ENCODE measurements at regions not wholly inside any gene's neighbourhood (a gene's known extent, or its start where the extent isn't known, plus 50 kb on each side); places are given as distances from the start of the nearest gene placed in this dataset.
"Not testable (repeated sequence)": the region's sequence is repeated elsewhere in the genome, so short reads cannot be mapped to it uniquely, and the experiment has no call there.

DNA sequence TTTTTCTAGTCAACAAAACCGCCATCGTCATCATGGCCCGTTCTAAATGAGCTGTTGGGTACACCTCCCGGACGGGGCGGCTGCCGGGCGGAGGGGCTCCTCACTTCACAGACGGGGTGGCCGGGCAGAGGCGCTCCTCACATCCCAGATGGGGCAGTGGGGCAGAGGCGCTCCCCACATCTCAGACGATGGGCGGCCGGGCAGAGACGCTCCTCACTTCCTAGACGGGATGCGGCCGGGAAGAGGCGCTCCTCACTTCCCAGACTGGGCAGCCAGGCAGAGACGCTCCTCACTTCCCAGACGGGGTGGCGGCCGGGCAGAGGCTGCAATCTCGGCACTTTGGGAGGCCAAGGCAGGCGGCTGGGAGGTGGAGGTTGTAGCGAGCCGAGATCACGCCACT, 250.7 kb upstream of the CNTN5 start:
- not testable (repeated sequence) for H3K9me3 Mint-ChIP-seq; H3K36me3 Mint-ChIP-seq; ATAC-seq (replicated peaks); DNase-seq; H3K27me3 Mint-ChIP-seq; H3K4me1 Mint-ChIP-seq; H3K4me3 Mint-ChIP-seq; H3K27ac Mint-ChIP-seq

DNA sequence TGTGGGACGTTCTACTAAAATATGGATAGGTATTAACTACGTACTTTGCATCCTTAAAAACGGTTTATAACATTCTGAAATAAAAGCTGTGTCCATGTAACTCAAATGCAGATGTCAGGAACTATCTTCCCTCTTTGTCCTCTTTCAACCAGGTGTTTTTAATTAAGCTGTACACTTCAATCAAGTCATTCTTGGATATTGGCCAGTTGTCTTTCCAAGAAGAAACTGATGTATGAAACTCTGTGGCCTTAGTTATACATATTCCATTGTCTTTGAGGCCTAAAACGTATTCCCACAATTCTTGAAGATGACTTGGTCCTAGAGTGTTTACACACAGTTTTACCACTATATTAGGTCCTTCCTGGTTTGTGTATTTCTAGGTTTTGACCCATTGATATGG, 249.0 kb upstream of the CNTN5 start:
- Mint-ChIP-seq H3K36me3 (no peaks in the 10 kb centered on the region), H3K4me1 (no peaks in the 10 kb centered on the region), H3K4me3 (no peak overlapping the region)

DNA sequence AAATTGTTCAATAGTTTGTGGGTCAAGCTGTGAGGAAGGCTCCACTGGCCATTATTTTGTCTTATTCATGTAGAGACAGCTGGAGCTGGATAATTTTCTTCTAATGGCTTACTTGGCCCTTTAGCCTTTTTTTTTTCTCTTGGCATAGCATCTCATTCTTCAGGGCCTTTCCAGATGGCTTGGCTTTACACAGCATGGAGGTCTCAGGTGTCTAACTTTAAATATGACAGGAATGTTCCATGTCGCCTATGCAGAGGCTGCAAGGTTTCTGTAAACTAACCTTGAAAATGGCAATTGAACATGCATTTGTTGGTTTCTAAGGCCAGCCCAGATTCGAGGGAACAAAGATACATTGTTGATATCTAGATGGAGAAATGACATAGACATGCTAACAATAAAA, 247.9 kb upstream of the CNTN5 start:
- no peaks in the 10 kb centered on the region for H3K36me3 Mint-ChIP-seq
- no peaks in the 10 kb centered on the region for H3K27me3 Mint-ChIP-seq
- ATAC-seq (replicated peaks) (no peak), DNase-seq (no peak)
- H3K4me1 Mint-ChIP-seq, result no peaks in the 10 kb centered on the region
- H3K9me3 Mint-ChIP-seq, result peaks cover 4 to 6% of the 10 kb centered on the region in 2 donors
- H3K4me3 Mint-ChIP-seq, result no peak overlapping the region
- H3K27ac Mint-ChIP-seq, result no peak overlapping the region

More for the DNA sequence above, 249.0 kb upstream of the CNTN5 start:
- Mint-ChIP-seq H3K9me3 (peaks cover 4 to 6% of the 10 kb centered on the region in 2 donors), H3K27ac (no peak overlapping the region), H3K27me3 (no peaks in the 10 kb centered on the region)
- no peak for ATAC-seq (replicated peaks)
- no peak for DNase-seq

DNA sequence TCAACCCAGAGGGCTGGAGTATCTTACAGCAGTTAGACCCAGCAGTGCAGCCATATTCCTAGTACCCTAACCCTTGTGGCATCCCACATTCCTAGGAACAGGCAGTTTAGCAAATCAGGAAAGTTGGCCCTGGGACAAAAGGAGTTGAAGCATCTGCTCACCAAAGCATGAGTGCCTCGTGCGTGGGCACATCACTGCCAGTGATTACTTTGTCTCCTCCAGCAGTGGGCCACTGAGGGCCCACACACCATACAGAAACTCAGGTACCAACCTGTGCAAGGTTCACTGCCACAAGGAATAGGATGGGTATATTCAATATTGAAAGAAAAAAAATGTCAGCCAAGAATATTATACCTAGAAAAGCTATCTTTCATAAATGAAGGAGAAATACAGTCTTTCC, 227.5 kb upstream of the CNTN5 start:
- Mint-ChIP-seq H3K4me3 (no peak overlapping the region), H3K27ac (no peak overlapping the region), H3K9me3 (peaks cover 7 to 10% of the 10 kb centered on the region in 2 donors), H3K36me3 (no peaks in the 10 kb centered on the region), H3K27me3 (no peaks in the 10 kb centered on the region), H3K4me1 (no peaks in the 10 kb centered on the region)
- ATAC-seq (replicated peaks) (no peak), DNase-seq (no peak)

DNA sequence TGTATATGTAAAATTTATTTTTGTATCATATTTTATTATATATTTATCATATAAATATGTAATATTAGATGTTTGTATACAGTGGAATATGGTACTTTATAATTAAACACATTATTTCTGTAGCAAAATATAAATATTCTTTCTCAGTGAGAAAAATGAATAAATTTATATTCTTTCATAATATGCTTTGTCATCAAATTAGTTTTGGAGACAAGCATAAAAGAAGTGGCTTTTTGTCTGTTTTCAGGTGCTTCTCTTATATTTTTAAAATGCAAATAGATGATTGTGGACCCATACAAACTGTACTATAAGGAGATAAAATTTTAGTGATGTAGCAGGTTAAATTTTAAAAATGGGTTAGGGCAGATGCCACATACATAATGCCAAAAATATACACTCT, 222.4 kb upstream of the CNTN5 start:
- H3K4me1 Mint-ChIP-seq, result no peaks in the 10 kb centered on the region
- H3K36me3 Mint-ChIP-seq, result no peaks in the 10 kb centered on the region
- H3K27ac Mint-ChIP-seq, result no peak overlapping the region

DNA sequence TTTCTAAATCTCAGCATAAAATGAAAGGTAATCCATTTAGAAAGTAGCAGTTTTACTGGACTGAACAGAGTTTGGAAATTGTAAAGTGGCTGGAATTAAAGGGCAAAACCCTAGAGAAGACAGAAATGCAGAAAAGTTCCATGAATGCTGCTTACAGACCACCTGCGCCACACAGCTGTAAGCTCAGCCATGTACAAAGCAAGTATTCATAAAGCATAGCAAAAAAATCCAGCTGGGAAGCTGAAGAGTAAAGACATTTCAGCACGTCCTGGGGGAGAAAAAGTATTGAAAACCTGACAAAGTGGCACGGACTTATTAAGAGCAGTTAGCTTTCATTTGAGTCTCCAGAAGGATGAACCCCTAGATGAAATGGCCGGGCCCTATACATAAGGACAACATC, 220.1 kb upstream of the CNTN5 start:
- Mint-ChIP-seq H3K27me3 (no peaks in the 10 kb centered on the region), H3K4me3 (no peak overlapping the region), H3K4me1 (no peaks in the 10 kb centered on the region), H3K9me3 (peaks cover 0 to 5% of the 10 kb centered on the region in 2 donors), H3K27ac (no peak overlapping the region), H3K36me3 (no peaks in the 10 kb centered on the region)
- no peak for ATAC-seq (replicated peaks)
- no peak for DNase-seq

More for the DNA sequence above, 222.4 kb upstream of the CNTN5 start:
- no peak overlapping the region for H3K4me3 Mint-ChIP-seq
- peaks cover under 1 to 6% of the 10 kb centered on the region in 2 donors for H3K9me3 Mint-ChIP-seq
- no peak for DNase-seq
- no peak for ATAC-seq (replicated peaks)
- H3K27me3 Mint-ChIP-seq, result no peaks in the 10 kb centered on the region

DNA sequence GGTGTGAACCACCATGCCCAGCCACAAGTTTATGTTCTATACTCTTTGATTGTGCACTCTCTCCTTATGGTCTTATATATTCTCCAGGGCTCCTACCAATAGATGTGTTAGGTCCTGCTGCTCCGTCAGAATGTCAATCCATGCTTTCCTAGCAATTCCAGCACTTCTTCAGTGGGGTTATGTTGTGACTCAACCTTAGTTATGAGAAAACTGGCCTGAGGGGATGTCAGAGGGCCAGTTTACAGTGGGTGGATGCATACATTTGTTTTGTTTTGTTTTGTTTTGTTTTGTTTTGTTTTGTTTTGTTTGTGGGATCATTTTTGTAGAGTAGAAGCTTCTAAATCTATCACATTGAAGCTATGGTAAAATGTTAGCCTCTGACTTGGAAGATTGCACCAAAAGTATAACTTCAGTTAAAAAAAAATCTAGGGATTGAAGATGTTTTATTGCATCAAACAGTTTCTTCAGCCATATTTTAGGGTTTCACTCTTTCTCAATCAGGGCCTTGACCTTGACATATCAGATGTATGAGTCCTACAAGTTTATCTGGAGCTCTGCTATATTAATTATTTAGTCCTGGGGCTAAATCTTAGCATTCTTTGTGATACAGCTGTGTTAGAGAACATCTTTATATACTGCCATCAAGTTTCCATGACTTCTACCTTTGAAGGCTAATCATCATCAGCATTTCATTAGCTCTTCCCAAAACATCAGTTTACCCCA, 191.6 kb upstream of the CNTN5 start:
- no peak for ATAC-seq (replicated peaks)
- Mint-ChIP-seq H3K9me3 (peaks cover 0 to 3% of the 10 kb centered on the region in 2 donors), H3K4me1 (no peaks in the 10 kb centered on the region), H3K4me3 (no peak overlapping the region), H3K27ac (no peak overlapping the region), H3K36me3 (no peaks in the 10 kb centered on the region), H3K27me3 (no peaks in the 10 kb centered on the region)
- no peak for DNase-seq

DNA sequence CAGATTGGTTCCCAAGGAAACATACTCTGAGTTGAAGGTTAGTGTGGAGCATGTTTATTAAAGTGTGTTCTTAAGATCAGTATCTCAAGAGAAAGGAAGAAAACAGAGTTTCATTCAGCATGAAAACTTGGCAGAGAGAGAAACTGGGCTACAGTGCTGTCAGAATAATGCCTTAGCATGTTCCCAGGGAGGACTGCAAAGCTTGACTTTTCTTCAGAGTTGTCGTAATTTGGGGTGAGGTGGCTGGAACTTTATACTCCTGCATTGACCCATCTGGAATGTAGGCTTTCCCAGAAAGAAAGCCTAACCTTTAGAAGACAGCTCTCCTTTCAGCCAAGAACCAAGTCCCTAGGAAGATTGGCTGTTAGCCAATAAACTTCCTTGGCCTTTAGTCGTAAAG, 190.8 kb upstream of the CNTN5 start:
- no peaks in the 10 kb centered on the region for H3K4me1 Mint-ChIP-seq
- H3K4me3 Mint-ChIP-seq, result no peak overlapping the region
- peaks cover 3% of the 10 kb centered on the region in 2 donors for H3K9me3 Mint-ChIP-seq
- H3K36me3 Mint-ChIP-seq, result no peaks in the 10 kb centered on the region
- ATAC-seq (replicated peaks), result no peak
- no peaks in the 10 kb centered on the region for H3K27me3 Mint-ChIP-seq
- H3K27ac Mint-ChIP-seq, result no peak overlapping the region
- no peak for DNase-seq

DNA sequence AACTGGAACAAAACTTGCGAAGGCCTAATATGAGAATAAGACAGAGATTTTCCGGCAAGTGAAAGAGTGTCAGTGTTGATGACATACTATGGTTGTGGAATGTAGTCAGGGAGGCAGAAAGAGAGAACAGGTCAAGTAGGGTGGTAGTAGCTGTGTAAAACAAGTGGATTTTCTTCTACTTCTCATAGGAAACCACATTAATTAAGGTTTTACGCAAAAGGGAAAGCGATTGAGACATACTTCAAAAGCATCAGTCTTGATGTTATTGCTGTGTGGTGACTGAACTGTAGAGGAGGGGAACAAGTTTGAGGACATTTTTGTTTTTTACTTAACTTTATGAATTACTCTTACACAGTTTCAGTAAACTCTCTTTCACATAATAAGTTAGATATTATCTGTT, 186.0 kb upstream of the CNTN5 start:
- H3K27ac Mint-ChIP-seq, result no peak overlapping the region
- ATAC-seq (replicated peaks), result no peak
- no peaks in the 10 kb centered on the region for H3K27me3 Mint-ChIP-seq
- H3K4me1 Mint-ChIP-seq, result no peaks in the 10 kb centered on the region
- H3K36me3 Mint-ChIP-seq, result no peaks in the 10 kb centered on the region
- no peak for DNase-seq
- no peak overlapping the region for H3K4me3 Mint-ChIP-seq
- peaks cover 1 to 6% of the 10 kb centered on the region in 2 donors for H3K9me3 Mint-ChIP-seq

DNA sequence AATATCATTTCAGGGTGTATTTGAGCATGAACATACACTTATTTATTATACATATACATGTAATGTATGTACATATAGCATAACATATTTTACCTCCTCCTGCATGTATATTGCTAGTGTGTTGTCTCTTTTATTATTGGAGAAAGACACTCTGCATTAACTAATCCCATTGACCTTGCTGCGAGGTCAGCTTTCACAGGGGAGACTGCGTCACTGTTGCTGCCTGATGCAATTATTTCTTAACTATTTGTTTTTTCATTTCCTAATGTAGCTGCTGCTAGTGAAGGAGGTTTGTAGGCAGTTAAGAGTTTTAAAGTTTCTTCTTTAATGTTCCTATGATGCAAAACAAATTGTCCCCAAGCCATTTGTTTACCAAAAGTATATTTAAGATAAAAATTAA, 185.4 kb upstream of the CNTN5 start:
- DNase-seq (no peak), ATAC-seq (replicated peaks) (no peak)
- Mint-ChIP-seq H3K4me1 (no peaks in the 10 kb centered on the region), H3K27me3 (no peaks in the 10 kb centered on the region), H3K9me3 (peaks cover 1 to 6% of the 10 kb centered on the region in 2 donors), H3K36me3 (no peaks in the 10 kb centered on the region), H3K27ac (no peak overlapping the region), H3K4me3 (no peak overlapping the region)

DNA sequence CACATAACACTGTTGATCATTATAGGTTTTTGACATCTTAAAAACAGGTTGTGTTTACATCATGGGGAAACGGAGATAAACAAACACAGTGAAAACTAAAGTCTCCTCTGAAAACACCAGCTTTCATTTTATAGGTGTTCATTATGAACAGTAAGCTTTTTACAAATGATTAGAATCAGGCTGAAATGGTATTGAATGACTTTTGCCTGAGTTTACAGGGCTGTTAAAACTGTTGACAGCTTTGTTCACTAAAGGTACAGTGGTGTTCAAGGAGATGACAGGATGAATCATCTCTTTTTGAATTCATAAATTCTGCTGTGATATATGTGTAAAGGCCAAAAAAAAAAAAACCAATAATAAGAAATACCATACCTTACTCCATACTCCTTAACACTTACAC, 184.6 kb upstream of the CNTN5 start:
- no peaks in the 10 kb centered on the region for H3K4me1 Mint-ChIP-seq
- DNase-seq (no peak), ATAC-seq (replicated peaks) (no peak)
- peaks cover 1 to 6% of the 10 kb centered on the region in 2 donors for H3K9me3 Mint-ChIP-seq
- H3K36me3 Mint-ChIP-seq, result no peaks in the 10 kb centered on the region
- no peak overlapping the region for H3K4me3 Mint-ChIP-seq
- no peaks in the 10 kb centered on the region for H3K27me3 Mint-ChIP-seq
- no peak overlapping the region for H3K27ac Mint-ChIP-seq

DNA sequence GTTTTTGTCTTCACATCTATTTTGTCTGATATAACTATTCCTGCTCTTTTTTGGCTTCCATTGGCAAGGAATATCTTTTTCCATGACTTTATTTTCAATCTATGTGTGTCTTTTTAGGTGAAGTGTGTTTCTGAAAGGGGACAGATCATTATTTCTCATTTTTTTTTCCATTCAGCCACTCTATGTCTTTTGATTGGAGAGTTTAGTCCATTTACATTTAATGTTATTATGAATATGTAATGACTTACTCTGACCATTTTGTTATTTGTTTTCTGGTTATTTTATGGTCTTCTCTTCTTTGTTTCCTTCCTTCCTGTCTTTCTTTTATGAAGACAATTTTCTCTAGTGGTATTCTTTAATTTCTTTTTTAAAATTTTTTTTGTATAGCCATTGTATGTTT, 178.6 kb upstream of the CNTN5 start:
- peaks cover 3 to 8% of the 10 kb centered on the region in 2 donors for H3K9me3 Mint-ChIP-seq
- H3K27ac Mint-ChIP-seq, result no peak overlapping the region
- ATAC-seq (replicated peaks) (no peak), DNase-seq (no peak)
- no peaks in the 10 kb centered on the region for H3K36me3 Mint-ChIP-seq
- H3K27me3 Mint-ChIP-seq, result no peaks in the 10 kb centered on the region
- H3K4me1 Mint-ChIP-seq, result no peaks in the 10 kb centered on the region
- no peak overlapping the region for H3K4me3 Mint-ChIP-seq

DNA sequence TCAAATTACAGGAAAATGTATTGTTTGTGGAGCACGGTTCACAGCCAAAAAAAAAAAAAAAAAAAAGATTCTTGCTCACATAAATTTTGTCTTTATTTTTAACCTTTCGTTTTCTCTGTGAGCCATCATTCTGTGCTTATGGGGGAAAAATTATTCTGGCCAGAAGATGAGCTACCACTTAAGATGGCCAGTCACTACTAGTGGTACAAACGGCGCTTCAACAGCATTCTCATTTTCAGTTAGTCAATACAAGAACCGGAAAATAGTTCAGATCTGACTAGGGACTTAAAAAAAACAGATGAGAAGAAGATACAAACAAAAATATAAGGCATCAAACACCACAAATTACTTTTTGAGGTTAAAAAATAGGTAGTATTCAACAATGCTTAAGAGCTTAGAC, 158.6 kb upstream of the CNTN5 start:
- no peaks in the 10 kb centered on the region for H3K4me1 Mint-ChIP-seq
- H3K27ac Mint-ChIP-seq, result no peak overlapping the region
- no peaks in the 10 kb centered on the region for H3K27me3 Mint-ChIP-seq
- H3K4me3 Mint-ChIP-seq, result no peak overlapping the region
- ATAC-seq (replicated peaks), result no peak
- H3K9me3 Mint-ChIP-seq, result peaks cover 5 to 14% of the 10 kb centered on the region in 2 donors
- no peak for DNase-seq
- no peaks in the 10 kb centered on the region for H3K36me3 Mint-ChIP-seq

DNA sequence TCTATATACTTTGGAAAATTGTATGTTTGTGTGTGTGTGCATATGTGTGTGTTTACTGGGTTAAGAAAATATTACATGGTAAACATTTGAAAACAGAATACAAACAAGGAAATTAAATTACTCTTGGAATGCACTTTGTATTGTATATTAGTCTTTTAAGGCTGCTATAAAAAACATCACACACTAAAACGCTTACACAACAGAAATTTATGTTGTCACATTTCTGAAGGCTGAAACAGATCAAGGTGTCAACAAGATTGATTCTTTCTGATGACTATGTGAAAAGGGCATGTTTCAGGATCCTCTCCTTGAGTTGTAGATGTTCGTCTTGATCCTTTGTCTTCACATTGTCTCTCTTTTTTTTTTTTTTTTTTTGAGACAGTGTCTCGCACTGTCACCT, 149.1 kb upstream of the CNTN5 start:
- no peak for ATAC-seq (replicated peaks)
- no peak overlapping the region for H3K4me3 Mint-ChIP-seq
- H3K4me1 Mint-ChIP-seq, result no peaks in the 10 kb centered on the region
- H3K36me3 Mint-ChIP-seq, result no peaks in the 10 kb centered on the region
- DNase-seq, result no peak
- no peaks in the 10 kb centered on the region for H3K27me3 Mint-ChIP-seq
- H3K9me3 Mint-ChIP-seq, result peaks cover 0 to 1% of the 10 kb centered on the region in 2 donors
- no peak overlapping the region for H3K27ac Mint-ChIP-seq

DNA sequence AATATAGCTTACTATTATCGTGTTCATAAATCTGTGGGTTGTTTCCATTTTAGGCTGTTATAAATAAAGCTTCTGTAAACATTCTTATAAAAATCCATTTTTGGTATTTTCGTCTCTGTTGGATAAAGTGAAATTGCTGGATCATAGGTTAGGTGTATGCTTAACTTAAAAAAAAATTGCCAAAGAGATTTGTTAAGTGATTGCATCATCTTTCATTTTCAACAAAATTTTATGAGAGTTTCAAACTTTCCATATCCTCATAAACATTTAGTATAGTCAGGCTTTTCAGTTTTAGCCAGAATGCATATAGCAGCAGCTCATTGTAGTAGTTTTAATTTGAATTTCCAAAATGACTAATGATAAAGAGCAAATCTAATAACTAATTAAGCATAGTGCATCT, 146.7 kb upstream of the CNTN5 start:
- Mint-ChIP-seq H3K27ac (no peak overlapping the region), H3K4me1 (no peaks in the 10 kb centered on the region), H3K4me3 (no peak overlapping the region), H3K36me3 (no peaks in the 10 kb centered on the region), H3K27me3 (no peaks in the 10 kb centered on the region), H3K9me3 (peaks cover 0 to 1% of the 10 kb centered on the region in 2 donors)
- DNase-seq (no peak), ATAC-seq (replicated peaks) (no peak)

DNA sequence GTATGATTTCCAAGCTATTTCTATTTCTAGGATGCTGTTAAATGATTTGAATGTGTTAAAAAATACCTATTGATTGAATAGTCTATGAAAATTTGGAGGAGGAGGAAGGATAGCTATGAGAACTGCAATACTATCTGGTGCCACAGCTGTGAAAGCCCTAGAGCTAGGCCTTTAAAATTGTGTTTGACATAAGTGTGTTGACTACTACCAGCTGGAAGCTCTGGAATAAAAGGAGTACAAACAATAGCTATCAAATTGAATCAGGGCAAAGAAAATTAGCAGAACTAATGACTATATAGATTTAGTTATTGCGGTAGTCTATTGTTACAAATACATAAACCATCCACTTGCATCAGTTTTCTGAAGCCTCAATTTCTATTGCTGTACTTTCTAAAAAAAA, 124.8 kb upstream of the CNTN5 start:
- Mint-ChIP-seq H3K9me3 (peaks cover 0 to 4% of the 10 kb centered on the region in 2 donors), H3K4me1 (no peaks in the 10 kb centered on the region), H3K4me3 (no peak overlapping the region), H3K36me3 (no peaks in the 10 kb centered on the region), H3K27ac (no peak overlapping the region), H3K27me3 (no peaks in the 10 kb centered on the region)
- ATAC-seq (replicated peaks) (no peak), DNase-seq (no peak)
